ENCODE measurements at regions not wholly inside any gene's neighbourhood (a gene's known extent, or its start where the extent isn't known, plus 50 kb on each side); places are given as distances from the start of the nearest gene placed in this dataset.

GRCh38 chr7:15131661-15132060 lies 229.1 kb upstream of the DGKB start:
- no peak for TF ChIP-seq FOXA1 (IDR thresholded peaks at IDR 0.05)
- no peak for TF ChIP-seq CTCF (IDR thresholded peaks at IDR 0.05; ENCODE audit: low read depth, low read length, missing input control)
- no peak for TF ChIP-seq HNF4A (conservative IDR thresholded peaks at IDR 0.05)
- no peak for TF ChIP-seq JUND (IDR thresholded peaks at IDR 0.05)
- no peak for TF ChIP-seq MAX (IDR thresholded peaks at IDR 0.05)
- TF ChIP-seq ATF3 (IDR thresholded peaks at IDR 0.05) = no peak
- TF ChIP-seq EGR1 (IDR thresholded peaks at IDR 0.05; ENCODE audit: low read depth in 2 of 2) = no peak
- TF ChIP-seq NR2F2 (IDR thresholded peaks at IDR 0.05) = no peak
- no peak for TF ChIP-seq YY1 (IDR thresholded peaks at IDR 0.05)
- TF ChIP-seq REST (IDR thresholded peaks at IDR 0.05) = no peak
- TF ChIP-seq ZBTB33 (IDR thresholded peaks at IDR 0.05) = no peak
- no peak for TF ChIP-seq SP1 (IDR thresholded peaks at IDR 0.05)
- no peak for TF ChIP-seq GABPA (IDR thresholded peaks at IDR 0.05 in 1 of 2, conservative IDR thresholded peaks at IDR 0.05 in 1 of 2)
